Chondrocyte (in vitro differentiated cells): ENCODE measurements at regions not wholly inside any gene's neighbourhood (a gene's known extent, or its start where the extent isn't known, plus 50 kb on each side); places are given as distances from the start of the nearest gene placed in this dataset.
A peak's percentile ranks its signal among the peaks of the same experiment; 100 is the strongest.
"Not testable (repeated sequence)": the region's sequence is repeated elsewhere in the genome, so short reads cannot be mapped to it uniquely, and the experiment has no call there.

Experiments used
- DNase-seq: peaks from one replicate; pipeline ENCODE4 v3.0.0; 2021; ENCODE audit warnings: mixed read lengths, low spot score
- H3K27ac Mint-ChIP-seq: one replicate; pipeline ENCODE4 v1.8.0; 2021; ENCODE audit warnings: mild to moderate bottlenecking, moderate library complexity, mixed read lengths; ENCODE audit not compliant: unreplicated experiment
- H3K27me3 Mint-ChIP-seq: 2 replicates; pipeline ENCODE4 v1.8.0; 2021; ENCODE audit warnings: low read depth, mixed read lengths
- H3K36me3 Mint-ChIP-seq: 2 replicates; pipeline ENCODE4 v1.8.0; 2021; ENCODE audit warnings: low read depth, mixed read lengths
- H3K4me1 Mint-ChIP-seq: 2 replicates; pipeline ENCODE4 v1.8.0; 2021; ENCODE audit warnings: low read depth, mild to moderate bottlenecking, mixed read lengths
- H3K4me3 Mint-ChIP-seq: one replicate; pipeline ENCODE4 v1.8.0; 2021; ENCODE audit warnings: mild to moderate bottlenecking, moderate library complexity, mixed read lengths; ENCODE audit not compliant: unreplicated experiment
- H3K9me3 Mint-ChIP-seq: 2 replicates; pipeline ENCODE4 v1.8.0; 2021; ENCODE audit warnings: low read depth, mixed read lengths
- TF ChIP-seq, protein P1 (sequence below): fragments of 200-600 bp; sonication (generic); IDR thresholded peaks from 2 replicates; pipeline ENCODE4 v1.5.0; 2021; ENCODE audit warnings: antibody characterized with exemption, mild to moderate bottlenecking, moderate library complexity

DNA sequence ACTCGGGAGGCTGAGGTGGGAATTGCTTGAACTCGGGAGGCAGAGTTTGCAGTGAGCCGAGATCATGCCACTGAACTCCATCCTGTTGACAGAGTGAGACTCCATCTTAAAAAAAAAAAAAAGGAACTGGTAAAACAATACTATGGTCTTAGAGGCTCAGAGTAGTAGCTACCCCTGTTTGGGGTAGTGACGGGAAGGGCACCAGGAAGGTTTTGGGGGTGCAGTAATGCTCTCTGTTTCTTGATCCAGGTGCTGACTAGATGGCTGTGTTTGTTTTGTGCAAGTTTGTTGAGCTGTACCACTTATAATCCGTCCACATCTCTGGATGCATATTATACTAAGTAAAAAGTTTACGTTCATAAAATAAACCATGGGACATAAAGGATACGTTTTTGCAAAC, 765.8 kb upstream of the TPTE start:
- Mint-ChIP-seq H3K36me3 (no peaks in the 10 kb centered on the region), H3K27me3 (no peaks in the 10 kb centered on the region), H3K4me1 (no peaks in the 10 kb centered on the region), H3K9me3 (peaks cover 11% of the 10 kb centered on the region), H3K27ac (no peak overlapping the region), H3K4me3 (no peak overlapping the region)
- DNase-seq, result no peak
- TF ChIP-seq, protein P1, sequence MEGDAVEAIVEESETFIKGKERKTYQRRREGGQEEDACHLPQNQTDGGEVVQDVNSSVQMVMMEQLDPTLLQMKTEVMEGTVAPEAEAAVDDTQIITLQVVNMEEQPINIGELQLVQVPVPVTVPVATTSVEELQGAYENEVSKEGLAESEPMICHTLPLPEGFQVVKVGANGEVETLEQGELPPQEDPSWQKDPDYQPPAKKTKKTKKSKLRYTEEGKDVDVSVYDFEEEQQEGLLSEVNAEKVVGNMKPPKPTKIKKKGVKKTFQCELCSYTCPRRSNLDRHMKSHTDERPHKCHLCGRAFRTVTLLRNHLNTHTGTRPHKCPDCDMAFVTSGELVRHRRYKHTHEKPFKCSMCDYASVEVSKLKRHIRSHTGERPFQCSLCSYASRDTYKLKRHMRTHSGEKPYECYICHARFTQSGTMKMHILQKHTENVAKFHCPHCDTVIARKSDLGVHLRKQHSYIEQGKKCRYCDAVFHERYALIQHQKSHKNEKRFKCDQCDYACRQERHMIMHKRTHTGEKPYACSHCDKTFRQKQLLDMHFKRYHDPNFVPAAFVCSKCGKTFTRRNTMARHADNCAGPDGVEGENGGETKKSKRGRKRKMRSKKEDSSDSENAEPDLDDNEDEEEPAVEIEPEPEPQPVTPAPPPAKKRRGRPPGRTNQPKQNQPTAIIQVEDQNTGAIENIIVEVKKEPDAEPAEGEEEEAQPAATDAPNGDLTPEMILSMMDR, result no peak

DNA sequence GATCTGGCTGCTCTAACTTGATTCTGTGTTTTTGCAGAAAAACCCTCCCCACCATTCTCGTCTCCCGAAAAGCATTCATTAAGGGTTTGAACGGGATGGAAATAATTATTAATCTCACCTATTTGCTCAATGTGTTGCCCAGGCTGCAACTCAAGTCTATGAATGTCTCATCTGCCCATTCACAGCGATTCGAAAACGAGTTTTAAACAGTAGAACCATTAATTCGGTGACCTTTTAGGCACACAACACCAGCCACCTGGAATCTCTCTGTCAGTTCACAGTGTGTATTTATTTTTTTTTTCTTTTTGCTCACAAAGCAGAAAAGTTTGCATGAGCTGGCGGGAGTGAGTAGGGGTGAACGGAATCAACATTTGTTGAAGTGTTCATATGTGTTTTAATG, 764.7 kb upstream of the TPTE start:
- Mint-ChIP-seq H3K4me1 (no peaks in the 10 kb centered on the region), H3K9me3 (peaks cover 11% of the 10 kb centered on the region), H3K27ac (no peak overlapping the region), H3K36me3 (no peaks in the 10 kb centered on the region), H3K27me3 (no peaks in the 10 kb centered on the region), H3K4me3 (no peak overlapping the region)
- DNase-seq, result no peak
- TF ChIP-seq, protein P1, result no peak

DNA sequence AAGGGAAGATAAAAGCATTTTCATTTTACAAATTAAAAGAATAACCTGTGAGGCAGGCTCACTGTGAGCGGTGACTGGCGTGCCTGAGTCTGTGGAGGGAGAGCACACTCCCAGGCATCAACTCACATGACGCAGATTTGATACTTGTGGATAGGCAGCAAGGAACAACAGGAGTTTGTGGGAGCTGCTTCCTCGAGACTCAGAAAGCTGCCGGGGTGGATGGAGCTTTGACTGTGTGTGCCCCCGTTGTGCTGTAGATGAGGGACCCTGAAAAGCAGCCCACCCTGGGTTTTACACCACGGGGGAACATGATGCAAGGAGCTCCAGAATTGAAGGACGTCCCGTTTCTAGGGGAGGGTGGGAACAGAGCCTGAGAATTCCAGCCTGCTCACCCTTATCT, 764.3 kb upstream of the TPTE start:
- not testable (repeated sequence) for H3K27me3 Mint-ChIP-seq, H3K27ac Mint-ChIP-seq, H3K36me3 Mint-ChIP-seq, DNase-seq, H3K4me3 Mint-ChIP-seq, H3K4me1 Mint-ChIP-seq
- peaks cover 11% of the 10 kb centered on the region for H3K9me3 Mint-ChIP-seq

DNA sequence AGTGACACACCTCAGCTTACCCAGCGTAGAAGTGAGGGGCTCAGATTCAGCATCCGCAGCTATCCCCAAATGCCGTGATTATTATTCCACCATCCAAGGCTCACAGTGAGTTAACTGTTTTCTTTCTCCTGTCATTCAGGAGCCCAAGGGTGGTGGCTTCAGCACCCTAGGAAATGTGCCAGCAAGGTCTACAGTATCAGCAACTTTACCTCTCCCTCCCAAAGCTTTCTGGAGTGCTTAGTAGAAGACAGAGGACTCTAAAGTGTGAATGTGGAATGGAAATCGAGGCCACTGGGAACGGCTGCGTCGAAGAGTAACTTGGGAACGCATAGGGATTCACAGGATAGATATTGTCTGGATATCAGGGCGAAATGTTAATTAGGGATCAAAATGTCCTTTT, 763.8 kb upstream of the TPTE start:
- not testable (repeated sequence) for DNase-seq, H3K27ac Mint-ChIP-seq, H3K4me3 Mint-ChIP-seq, H3K27me3 Mint-ChIP-seq, H3K4me1 Mint-ChIP-seq, H3K36me3 Mint-ChIP-seq
- peaks cover 11% of the 10 kb centered on the region for H3K9me3 Mint-ChIP-seq

DNA sequence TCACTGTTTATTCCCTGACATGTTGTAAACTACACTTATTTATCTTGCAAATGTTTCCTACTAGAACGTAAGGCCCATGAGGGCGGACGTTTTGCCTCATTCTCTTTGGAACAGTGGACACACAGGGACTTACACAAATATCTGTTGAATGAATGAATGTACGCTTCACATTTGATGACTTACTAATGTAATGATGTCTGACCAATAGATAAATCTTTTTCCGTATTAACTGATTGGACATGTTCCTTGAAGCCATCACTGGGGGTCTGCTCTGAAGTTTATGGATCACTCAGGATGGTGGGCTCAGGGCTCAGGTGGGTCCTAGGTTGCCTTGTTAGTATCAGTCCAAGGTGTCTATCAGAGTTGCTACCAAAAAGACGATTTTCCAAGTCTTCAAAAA, 763.2 kb upstream of the TPTE start:
- H3K36me3 Mint-ChIP-seq, result no peaks in the 10 kb centered on the region
- DNase-seq, result no peak
- TF ChIP-seq, protein P1, result no peak
- no peaks in the 10 kb centered on the region for H3K4me1 Mint-ChIP-seq
- H3K4me3 Mint-ChIP-seq, result no peak overlapping the region
- no peaks in the 10 kb centered on the region for H3K27me3 Mint-ChIP-seq
- H3K9me3 Mint-ChIP-seq, result peaks cover 11% of the 10 kb centered on the region
- H3K27ac Mint-ChIP-seq, result no peak overlapping the region

DNA sequence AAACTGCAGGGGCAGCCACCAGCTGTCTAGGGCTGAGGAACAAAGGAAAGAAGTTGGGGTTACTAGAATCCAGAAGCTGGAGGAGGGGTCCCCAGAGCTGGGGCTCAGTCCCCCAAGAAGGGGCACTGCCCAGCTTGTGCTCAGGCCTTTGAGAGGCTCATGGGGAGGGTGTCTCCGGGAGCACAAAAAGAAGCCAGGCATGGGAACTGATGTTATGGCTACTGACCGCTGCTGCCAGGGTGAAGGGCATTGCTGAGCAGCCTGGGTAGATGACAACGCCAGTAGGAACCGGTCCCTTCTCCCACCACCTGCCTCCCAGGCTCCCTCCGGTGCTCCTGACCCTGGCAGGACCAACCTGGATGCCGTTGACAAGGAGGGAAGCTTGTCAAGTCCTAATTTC, 762.5 kb upstream of the TPTE start:
- peak; percentile 97 for DNase-seq
- Mint-ChIP-seq H3K27me3 (no peaks in the 10 kb centered on the region), H3K4me3 (no peak overlapping the region), H3K36me3 (no peaks in the 10 kb centered on the region), H3K4me1 (no peaks in the 10 kb centered on the region), H3K27ac (no peak overlapping the region), H3K9me3 (peaks cover 11% of the 10 kb centered on the region)
- TF ChIP-seq, protein P1, result no peak
